Right lobe of liver (tissue), 4 donors: ENCODE measurements at regions not wholly inside any gene's neighbourhood (a gene's known extent, or its start where the extent isn't known, plus 50 kb on each side); places are given as distances from the start of the nearest gene placed in this dataset.

Experiments used
- CTCF ChIP-seq, 4 donors: fragments of 200-600 bp in 3 of 4; fragments of 450-650 bp in 1 of 4; IDR thresholded peaks; one replicate each; pipeline versions ENCODE4 v1.5.1 to v1.8.0; 2016 to 2022; ENCODE audit warnings: antibody characterized with exemption in 4 of 4, mild to moderate bottlenecking in 2 of 4
- POLR2A ChIP-seq: fragments of 450-650 bp; IDR thresholded peaks from one replicate; pipeline ENCODE4 v1.6.1; 2017; ENCODE audit warnings: antibody characterized with exemption, mild to moderate bottlenecking
- donor health status: DM: no; HTN: no; CAD: no.
- donor health status: DM: no; HTN: no; CAD: no.
- donor health status: DM: no; HTN: yes; CAD: no.

DNA sequence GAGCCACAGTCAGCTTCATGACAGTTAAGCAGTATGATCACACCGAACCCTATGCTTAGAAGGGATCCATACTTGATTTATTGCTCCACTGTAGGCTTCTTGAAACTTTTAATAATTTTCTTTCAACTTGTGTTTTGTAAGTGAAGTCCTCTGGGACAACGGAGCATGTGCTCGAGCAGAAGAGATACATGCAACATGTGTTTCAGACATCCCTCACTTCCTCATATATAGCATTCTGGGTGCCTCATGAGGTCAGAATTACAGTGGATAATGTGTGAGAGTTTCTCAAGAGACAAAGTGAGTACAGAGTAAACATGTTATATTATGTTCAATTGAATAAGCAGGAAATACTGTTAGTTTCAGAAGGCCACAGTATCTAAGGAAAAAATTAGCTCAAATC lies 893.2 kb downstream of the FAT4 start:
- TF ChIP-seq CTCF (IDR thresholded peaks at IDR 0.05) (no peak), POLR2A (no peak)
